ENCODE measurements at regions not wholly inside any gene's neighbourhood (a gene's known extent, or its start where the extent isn't known, plus 50 kb on each side); places are given as distances from the start of the nearest gene placed in this dataset.

DNA sequence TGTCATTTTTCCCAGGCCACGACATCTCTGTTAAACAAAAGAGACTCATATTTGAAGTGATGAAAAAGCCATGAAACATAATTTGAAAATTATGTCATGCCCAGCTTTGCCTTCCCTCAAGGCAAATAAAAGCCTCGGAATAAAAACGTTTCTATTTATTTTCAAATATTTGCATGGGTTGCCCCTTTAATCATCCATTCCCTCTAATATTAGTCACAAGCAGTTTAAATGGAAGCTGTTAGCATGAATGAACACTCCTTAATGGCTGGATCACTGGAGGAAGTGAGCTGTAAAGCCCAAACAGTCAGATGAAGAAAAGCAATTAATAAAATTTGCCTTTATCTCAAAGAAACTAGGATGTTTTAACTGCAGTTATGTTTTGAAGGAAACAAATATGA, 69.3 kb upstream of the STMND1 start:
- Histone ChIP-seq H3K9me3 (no peaks in the 10 kb centered on the region), H3K27ac (no peak overlapping the region), H3K4me1 (no peaks in the 10 kb centered on the region), H3K4me3 (no peak overlapping the region), H3K27me3 (no peaks in the 10 kb centered on the region), H3K36me3 (no peaks in the 10 kb centered on the region)
- TF ChIP-seq, protein P1, sequence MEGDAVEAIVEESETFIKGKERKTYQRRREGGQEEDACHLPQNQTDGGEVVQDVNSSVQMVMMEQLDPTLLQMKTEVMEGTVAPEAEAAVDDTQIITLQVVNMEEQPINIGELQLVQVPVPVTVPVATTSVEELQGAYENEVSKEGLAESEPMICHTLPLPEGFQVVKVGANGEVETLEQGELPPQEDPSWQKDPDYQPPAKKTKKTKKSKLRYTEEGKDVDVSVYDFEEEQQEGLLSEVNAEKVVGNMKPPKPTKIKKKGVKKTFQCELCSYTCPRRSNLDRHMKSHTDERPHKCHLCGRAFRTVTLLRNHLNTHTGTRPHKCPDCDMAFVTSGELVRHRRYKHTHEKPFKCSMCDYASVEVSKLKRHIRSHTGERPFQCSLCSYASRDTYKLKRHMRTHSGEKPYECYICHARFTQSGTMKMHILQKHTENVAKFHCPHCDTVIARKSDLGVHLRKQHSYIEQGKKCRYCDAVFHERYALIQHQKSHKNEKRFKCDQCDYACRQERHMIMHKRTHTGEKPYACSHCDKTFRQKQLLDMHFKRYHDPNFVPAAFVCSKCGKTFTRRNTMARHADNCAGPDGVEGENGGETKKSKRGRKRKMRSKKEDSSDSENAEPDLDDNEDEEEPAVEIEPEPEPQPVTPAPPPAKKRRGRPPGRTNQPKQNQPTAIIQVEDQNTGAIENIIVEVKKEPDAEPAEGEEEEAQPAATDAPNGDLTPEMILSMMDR (IDR thresholded peaks at IDR 0.05): no peak
- DNase-seq (no peak), ATAC-seq (no peak)
- intact Hi-C loops (cut with DNase I): no loop called here

DNA sequence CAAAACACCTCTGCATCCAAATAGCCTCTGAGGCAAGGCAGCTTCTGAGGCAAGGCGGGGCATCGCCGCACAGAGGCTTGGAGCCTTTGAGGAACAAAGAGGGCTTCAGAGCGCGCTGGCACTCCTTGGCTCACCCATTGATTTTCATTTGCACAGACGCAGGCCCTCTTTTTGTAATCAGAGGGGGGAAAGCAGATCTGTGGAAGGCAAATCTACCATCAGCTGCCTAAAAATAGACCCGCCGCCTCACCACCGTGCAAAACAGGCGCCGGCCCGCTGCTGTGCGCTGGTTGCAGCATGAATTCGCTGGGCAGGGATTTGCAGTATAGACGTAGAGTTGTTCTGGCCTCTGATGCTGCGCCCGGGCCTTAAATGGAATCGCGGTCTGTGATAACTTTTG, 69.9 kb upstream of the STMND1 start:
- H3K27me3 ChIP-seq: no peaks in the 10 kb centered on the region
- H3K4me3 ChIP-seq: no peak overlapping the region
- no peaks in the 10 kb centered on the region for H3K36me3 ChIP-seq
- H3K9me3 ChIP-seq: no peaks in the 10 kb centered on the region
- intact Hi-C loops (cut with DNase I): no loop called here
- ATAC-seq (no peak), DNase-seq (no peak)
- no peaks in the 10 kb centered on the region for H3K4me1 ChIP-seq
- TF ChIP-seq, protein P1 (IDR thresholded peaks at IDR 0.05): no peak
- no peak overlapping the region for H3K27ac ChIP-seq

DNA sequence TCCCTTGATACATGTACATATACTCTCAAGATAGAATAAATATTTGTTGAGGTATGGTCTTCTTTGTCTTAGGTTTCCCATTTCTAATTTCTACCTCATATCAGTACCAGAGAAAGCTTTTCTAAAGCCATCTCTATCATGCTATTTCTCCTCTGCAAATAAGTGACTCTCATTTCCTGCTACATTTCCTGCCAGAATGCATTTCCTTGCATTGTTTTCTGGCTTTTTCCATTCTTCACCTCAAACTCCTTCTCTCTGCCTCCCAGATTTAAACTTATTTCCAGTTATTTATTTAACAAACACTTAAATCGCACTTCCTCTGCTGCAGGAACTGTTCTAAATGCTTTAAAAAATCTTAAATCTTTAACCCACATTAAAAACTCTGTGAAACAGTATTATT, 74.4 kb upstream of the STMND1 start:
- DNase-seq (no peak), ATAC-seq (no peak)

DNA sequence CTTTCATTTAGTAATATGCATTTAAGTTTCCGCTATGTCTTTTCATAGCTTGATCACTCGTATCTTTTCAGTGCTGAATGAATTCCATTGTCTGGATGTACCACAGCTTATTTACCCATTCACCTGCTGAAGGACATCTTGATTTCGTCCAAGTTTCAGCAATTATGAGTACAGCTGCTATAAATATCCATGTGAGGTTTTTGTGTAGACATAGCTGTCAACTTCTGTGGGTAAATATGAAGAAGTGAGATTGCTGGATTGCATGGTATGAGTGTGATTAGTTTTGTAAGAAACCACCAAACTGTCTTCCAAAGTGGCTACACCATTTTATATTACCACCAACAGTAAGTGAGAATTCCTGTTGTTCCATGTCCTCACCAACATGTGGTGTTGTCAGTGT, 79.2 kb upstream of the STMND1 start:
- TF ChIP-seq, protein P1 (IDR thresholded peaks at IDR 0.05): no peak
- intact Hi-C loops (cut with DNase I): no loop called here
- ATAC-seq: no peak

More for the DNA sequence above, 74.4 kb upstream of the STMND1 start:
- no peaks in the 10 kb centered on the region for H3K9me3 ChIP-seq
- intact Hi-C loops (cut with DNase I): no loop called here
- H3K27ac ChIP-seq: no peak overlapping the region
- H3K27me3 ChIP-seq: no peaks in the 10 kb centered on the region
- H3K4me3 ChIP-seq: no peak overlapping the region
- H3K36me3 ChIP-seq: no peaks in the 10 kb centered on the region
- TF ChIP-seq, protein P1 (IDR thresholded peaks at IDR 0.05): no peak
- no peaks in the 10 kb centered on the region for H3K4me1 ChIP-seq

DNA sequence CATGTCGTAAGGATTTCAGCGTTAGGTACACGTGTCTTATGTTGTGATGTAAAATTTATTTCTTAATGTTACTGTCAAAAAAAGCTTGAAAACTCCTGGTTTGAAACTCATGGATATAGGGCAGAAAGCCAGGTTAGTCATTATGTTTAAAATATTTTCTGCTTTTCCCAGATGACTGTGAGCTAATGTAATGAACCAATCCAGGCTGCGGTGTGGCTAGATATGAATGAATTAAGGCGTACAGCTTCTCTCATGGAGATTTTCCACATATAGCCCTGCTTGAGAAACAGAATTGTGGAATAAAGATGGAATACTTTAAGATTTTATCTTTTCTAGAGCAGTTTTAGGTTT, 80.3 kb upstream of the STMND1 start:
- intact Hi-C loops (cut with DNase I): no loop called here
- ATAC-seq: no peak
- no peak for DNase-seq

More for the DNA sequence above, 79.2 kb upstream of the STMND1 start:
- Histone ChIP-seq H3K27ac (no peak overlapping the region), H3K9me3 (no peaks in the 10 kb centered on the region), H3K27me3 (no peaks in the 10 kb centered on the region), H3K36me3 (no peaks in the 10 kb centered on the region), H3K4me1 (no peaks in the 10 kb centered on the region), H3K4me3 (no peak overlapping the region)
- DNase-seq: no peak

More for the DNA sequence above, 80.3 kb upstream of the STMND1 start:
- Histone ChIP-seq H3K27me3 (no peaks in the 10 kb centered on the region), H3K9me3 (no peaks in the 10 kb centered on the region), H3K36me3 (no peaks in the 10 kb centered on the region), H3K4me1 (no peaks in the 10 kb centered on the region), H3K4me3 (no peak overlapping the region), H3K27ac (no peak overlapping the region)
- TF ChIP-seq, protein P1 (IDR thresholded peaks at IDR 0.05): no peak
